ENCODE measurements at regions not wholly inside any gene's neighbourhood (a gene's known extent, or its start where the extent isn't known, plus 50 kb on each side); places are given as distances from the start of the nearest gene placed in this dataset.
"Not testable (repeated sequence)": the region's sequence is repeated elsewhere in the genome, so short reads cannot be mapped to it uniquely, and the experiment has no call there.

- no peaks in the 10 kb centered on the region for H3K36me3 ChIP-seq
Observed at GRCh38 chr3:191644291-191644690, 183.3 kb downstream of the PYDC2 start.

GRCh38 chr3:191646242-191646641 lies 185.3 kb downstream of the PYDC2 start:
- H3K27ac ChIP-seq: no peak overlapping the region
- H3K36me3 ChIP-seq: no peaks in the 10 kb centered on the region
- H3K4me3 ChIP-seq (ENCODE audit: low read depth, low read length): no peak overlapping the region
- H3K27me3 ChIP-seq (ENCODE audit: insufficient read depth, low read depth, severe bottlenecking): no peaks in the 10 kb centered on the region
- no peaks in the 10 kb centered on the region for H3K9me3 ChIP-seq (ENCODE audit: severe bottlenecking)
- no peak for DNase-seq
- no peak for TF ChIP-seq CTCF (IDR thresholded peaks at IDR 0.05; ENCODE audit: low read depth, low read length)

More at GRCh38 chr3:191644291-191644690, 183.3 kb downstream of the PYDC2 start:
- DNase-seq: no peak
- TF ChIP-seq CTCF (IDR thresholded peaks at IDR 0.05; ENCODE audit: low read depth, low read length): no peak
- no peaks in the 10 kb centered on the region for H3K9me3 ChIP-seq (ENCODE audit: severe bottlenecking)
- no peaks in the 10 kb centered on the region for H3K27me3 ChIP-seq (ENCODE audit: insufficient read depth, low read depth, severe bottlenecking)
- H3K27ac ChIP-seq: no peak overlapping the region
- no peak overlapping the region for H3K4me3 ChIP-seq (ENCODE audit: low read depth, low read length)

DNA sequence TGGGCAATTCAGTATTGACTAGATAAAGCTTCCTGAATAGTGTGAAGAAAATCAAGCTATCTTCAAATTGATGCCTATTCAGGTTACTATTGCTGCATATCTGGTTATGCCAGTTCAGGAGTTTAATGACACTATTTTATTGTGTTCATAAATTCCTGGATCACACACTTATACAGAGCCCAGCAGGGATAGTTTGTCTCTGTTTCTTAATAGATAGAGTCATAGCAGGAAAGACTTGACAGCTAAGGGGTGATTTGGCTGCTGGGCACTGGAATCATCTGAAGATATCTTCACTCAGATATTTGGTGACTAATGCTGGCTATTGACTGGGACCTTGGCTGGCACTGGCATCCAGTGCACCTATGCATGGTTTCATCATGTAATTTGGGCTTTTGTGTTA lies 187.8 kb downstream of the PYDC2 start:
- TF ChIP-seq CTCF (IDR thresholded peaks at IDR 0.05; ENCODE audit: low read depth, low read length): no peak
- H3K27me3 ChIP-seq (ENCODE audit: insufficient read depth, low read depth, severe bottlenecking): no peaks in the 10 kb centered on the region
- no peaks in the 10 kb centered on the region for H3K36me3 ChIP-seq
- no peak overlapping the region for H3K4me3 ChIP-seq (ENCODE audit: low read depth, low read length)
- H3K9me3 ChIP-seq (ENCODE audit: severe bottlenecking): no peaks in the 10 kb centered on the region
- DNase-seq: no peak
- H3K27ac ChIP-seq: no peak overlapping the region

DNA sequence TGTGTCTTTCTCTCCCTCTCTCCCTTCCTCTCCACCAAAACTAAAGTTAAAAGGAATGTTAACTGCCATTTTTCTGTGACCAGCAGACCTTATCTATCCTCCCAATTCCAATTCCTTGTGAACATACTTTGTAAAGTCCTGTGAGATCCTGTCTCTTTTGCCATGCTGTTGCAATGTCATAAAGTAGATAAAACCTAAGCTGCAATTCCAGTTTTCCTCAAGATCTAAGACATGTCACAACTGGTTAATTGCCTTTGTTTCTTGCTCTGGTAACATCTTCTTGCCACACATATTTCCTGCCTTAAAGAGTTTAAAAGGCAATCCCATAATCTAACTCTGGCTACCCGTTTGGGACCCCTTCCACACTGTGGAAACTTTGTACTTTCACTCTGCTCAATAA lies 188.7 kb downstream of the PYDC2 start:
- Histone ChIP-seq H3K9me3 (ENCODE audit: severe bottlenecking) (no peaks in the 10 kb centered on the region), H3K4me3 (ENCODE audit: low read depth, low read length) (no peak overlapping the region), H3K36me3 (no peaks in the 10 kb centered on the region), H3K27ac (no peak overlapping the region), H3K27me3 (ENCODE audit: insufficient read depth, low read depth, severe bottlenecking) (no peaks in the 10 kb centered on the region)
- no peak for DNase-seq
- TF ChIP-seq CTCF (IDR thresholded peaks at IDR 0.05; ENCODE audit: low read depth, low read length): no peak

DNA sequence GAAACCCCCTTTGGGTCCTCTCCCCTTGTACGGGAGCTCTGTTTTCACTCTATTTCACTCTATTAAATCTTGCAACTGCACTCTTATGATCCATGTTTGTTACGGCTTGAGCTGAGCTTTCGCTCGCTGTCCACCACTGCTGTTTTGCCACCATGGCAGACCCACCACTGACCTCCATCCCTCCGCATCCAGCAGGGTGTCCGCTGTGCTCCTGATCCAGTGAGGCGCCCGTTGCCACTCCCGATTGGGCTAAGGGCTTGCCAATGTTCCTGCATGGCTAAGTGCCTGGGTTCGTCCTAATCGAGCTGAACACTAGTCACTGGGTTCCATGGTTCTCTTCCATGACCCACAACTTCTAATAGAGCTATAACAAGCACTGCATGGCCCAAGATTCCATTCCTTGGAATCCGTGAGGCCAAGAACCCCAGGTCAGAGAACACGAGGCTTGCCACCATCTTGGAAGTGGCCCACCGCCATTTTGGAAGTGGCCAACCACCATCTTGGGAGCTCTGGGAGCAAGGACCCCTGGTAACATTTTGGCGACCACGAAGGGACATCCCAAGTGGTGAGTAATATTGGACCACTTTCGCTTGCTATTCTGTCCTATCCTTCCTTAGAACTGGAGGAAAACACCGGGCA lies 197.9 kb downstream of the PYDC2 start:
- not testable (repeated sequence) for DNase-seq; H3K27ac ChIP-seq; H3K9me3 ChIP-seq (ENCODE audit: severe bottlenecking); H3K4me3 ChIP-seq (ENCODE audit: low read depth, low read length); H3K36me3 ChIP-seq; H3K27me3 ChIP-seq (ENCODE audit: insufficient read depth, low read depth, severe bottlenecking)

DNA sequence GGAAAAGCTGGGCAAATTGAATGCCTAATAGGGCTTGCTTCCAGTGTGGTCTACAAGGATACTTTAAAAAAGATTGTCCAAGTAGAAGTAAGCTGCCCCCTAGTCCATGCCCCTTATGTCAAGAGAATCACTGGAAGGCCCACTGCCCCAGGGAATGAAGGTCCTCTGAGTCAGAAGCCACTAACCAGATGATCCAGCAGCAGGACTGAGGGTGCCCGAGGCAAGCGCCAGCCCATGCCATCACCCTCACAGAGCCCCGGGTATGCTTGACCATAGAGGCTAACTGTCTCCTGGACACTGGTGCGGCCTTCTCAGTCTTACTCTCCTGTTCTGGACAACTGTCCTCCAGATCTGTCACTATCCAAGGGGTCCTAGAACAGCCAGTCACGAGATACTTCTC lies 201.2 kb downstream of the PYDC2 start:
- not testable (repeated sequence) for H3K36me3 ChIP-seq; DNase-seq; H3K4me3 ChIP-seq (ENCODE audit: low read depth, low read length); H3K9me3 ChIP-seq (ENCODE audit: severe bottlenecking); H3K27ac ChIP-seq; H3K27me3 ChIP-seq (ENCODE audit: insufficient read depth, low read depth, severe bottlenecking)

- TF ChIP-seq CTCF (IDR thresholded peaks at IDR 0.05; ENCODE audit: low read depth, low read length): no peak
- DNase-seq: no peak
- H3K9me3 ChIP-seq (ENCODE audit: severe bottlenecking): no peaks in the 10 kb centered on the region
- no peaks in the 10 kb centered on the region for H3K36me3 ChIP-seq
- H3K27ac ChIP-seq: no peak overlapping the region
- H3K27me3 ChIP-seq (ENCODE audit: insufficient read depth, low read depth, severe bottlenecking): no peaks in the 10 kb centered on the region
- no peak overlapping the region for H3K4me3 ChIP-seq (ENCODE audit: low read depth, low read length)
Observed at GRCh38 chr3:191680989-191681597, 220.1 kb downstream of the PYDC2 start.
